ENCODE measurements at regions not wholly inside any gene's neighbourhood (a gene's known extent, or its start where the extent isn't known, plus 50 kb on each side); places are given as distances from the start of the nearest gene placed in this dataset.
"Not testable (repeated sequence)": the region's sequence is repeated elsewhere in the genome, so short reads cannot be mapped to it uniquely, and the experiment has no call there.

DNA sequence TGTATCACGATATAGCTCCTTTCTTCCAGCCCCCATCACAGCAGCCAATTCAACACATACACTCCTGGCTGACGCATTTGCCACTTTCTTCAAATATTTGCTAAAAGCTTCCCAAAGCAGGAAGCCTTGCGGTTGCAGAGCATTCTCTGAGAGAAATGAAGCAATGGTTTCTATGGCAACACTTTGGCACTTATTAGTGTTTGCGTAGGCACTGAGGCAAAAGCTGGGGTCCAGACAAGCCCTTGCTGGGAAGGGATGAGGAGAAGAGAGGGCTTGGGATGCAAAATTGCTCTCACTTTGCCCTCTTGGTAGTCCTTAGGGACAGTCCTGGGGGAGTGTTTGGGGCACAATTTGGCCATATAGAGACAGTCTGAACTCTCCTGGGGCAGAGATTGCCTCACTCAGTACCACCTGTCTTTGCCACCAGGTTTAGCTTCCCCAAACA is 55.0 kb upstream of the PAK3 start:
- DNase-seq (ENCODE audit: low read depth in 2 of 2) = no peak

DNA sequence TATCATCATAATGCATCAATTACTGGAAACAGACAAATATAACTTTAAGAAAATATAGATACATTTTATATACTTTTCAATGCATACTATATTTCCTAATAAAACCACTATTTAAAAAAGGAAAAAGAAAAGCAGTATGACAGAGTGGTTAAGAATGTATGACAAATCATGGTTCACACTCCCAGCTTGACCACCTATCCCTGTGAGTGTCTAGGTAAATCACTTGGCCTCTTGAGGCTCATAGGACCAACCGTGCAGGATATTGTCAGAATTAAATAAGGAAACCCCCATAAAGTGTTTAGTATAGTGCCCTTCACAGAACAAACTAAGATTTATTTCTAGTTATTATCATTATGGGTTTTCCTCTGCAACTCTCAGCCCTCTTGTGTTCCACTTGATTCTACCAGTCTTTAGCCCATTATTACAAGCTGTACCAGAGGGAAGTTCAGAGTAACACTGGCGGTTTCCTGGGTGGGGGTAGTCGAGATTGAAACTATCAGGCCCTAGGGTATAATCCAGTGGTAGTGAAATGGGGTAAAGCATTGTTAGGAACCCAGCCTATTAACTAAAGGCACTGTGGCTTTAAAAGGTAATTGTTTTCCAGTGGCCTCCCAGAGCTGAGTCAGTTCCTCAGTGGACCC is 55.5 kb upstream of the PAK3 start:
- no peak for DNase-seq (ENCODE audit: low read depth in 2 of 2)

- DNase-seq (ENCODE audit: low read depth in 2 of 2) = no peak
Measured at GRCh38 chrX:111039606-111040005, 56.4 kb upstream of the PAK3 start.

DNA sequence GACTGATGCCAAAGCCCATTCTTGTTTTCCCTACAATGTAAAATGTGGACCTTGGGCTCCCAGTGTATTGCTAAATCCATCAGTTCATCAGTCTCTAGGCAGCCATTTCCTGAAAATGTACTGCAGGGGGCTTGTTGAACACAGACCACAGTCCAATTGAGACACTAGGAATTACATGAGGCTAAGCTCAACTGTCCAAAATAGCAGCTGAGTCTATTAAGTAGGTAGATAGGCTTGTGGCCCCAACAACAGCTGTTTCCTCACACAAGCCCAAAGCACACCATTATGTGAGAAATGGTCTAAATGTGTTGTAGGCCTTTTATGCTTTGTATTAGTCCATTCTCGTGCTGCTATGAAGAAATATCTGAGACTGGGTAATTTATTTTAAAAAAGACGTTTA is 60.0 kb upstream of the PAK3 start:
- no peak for DNase-seq (ENCODE audit: low read depth in 2 of 2)

GRCh38 chrX:111035256-111035655 is 60.7 kb upstream of the PAK3 start:
- DNase-seq (ENCODE audit: low read depth in 2 of 2) = no peak

DNA sequence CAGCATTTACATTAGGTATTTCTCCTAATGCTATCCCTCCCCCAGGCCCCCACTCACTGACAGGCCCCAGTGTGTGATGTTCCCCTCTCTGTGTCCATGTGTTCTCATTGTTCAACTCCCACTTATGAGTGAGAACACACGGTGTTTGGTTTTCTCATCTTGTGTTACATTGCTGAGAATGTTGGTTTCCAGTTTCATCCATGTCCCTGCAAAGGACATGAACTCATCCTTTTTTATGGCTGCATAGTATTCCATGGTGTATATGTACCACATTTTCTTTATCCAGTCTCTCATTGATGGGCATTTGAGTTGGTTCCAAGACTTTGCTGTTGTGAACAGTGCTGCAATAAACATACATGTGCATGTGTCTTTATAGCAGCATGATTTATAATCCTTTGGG is 73.0 kb upstream of the PAK3 start:
- DNase-seq (ENCODE audit: low read depth in 2 of 2) = not testable (repeated sequence)

GRCh38 chrX:111020283-111020682 is 75.7 kb upstream of the PAK3 start:
- DNase-seq (ENCODE audit: low read depth in 2 of 2) = no peak

DNA sequence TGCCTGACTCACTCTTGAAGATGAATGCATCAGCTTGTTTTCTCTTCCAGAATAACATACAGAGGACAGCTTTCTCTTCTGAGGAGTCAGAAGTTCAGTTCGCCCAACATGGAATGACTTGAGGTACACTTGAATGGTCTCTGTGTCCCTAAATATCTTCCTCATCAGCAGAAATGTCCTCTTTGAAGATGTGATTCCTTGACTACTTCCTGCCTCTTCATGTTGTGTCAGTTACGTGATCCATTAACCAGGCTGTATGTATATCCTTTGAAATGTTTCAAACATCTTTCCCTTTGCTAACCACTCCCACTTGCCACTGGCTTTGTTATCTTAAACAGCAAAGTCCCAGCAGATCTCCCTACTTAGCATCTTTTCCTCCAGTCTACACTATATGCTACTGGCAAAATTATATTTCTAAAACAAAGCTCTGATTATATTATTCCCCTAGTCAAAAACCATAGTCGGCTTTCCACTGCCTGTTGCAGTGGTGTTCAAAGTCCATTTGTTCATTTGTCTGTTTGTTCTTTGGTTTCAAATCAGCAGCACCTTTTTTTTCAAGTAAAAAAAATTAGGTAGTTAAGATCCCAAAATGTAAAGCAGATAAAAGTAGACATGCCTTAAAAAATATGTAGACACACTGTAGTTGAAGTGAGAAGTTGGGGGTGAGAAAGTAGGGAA is 82.1 kb upstream of the PAK3 start:
- DNase-seq (ENCODE audit: low read depth in 2 of 2) = no peak

- DNase-seq (ENCODE audit: low read depth in 2 of 2) = no peak
Measured at GRCh38 chrX:111010111-111010510, 85.9 kb upstream of the PAK3 start.

- no peak for DNase-seq (ENCODE audit: low read depth in 2 of 2)
Measured at GRCh38 chrX:111009256-111009655, 86.7 kb upstream of the PAK3 start.

DNA sequence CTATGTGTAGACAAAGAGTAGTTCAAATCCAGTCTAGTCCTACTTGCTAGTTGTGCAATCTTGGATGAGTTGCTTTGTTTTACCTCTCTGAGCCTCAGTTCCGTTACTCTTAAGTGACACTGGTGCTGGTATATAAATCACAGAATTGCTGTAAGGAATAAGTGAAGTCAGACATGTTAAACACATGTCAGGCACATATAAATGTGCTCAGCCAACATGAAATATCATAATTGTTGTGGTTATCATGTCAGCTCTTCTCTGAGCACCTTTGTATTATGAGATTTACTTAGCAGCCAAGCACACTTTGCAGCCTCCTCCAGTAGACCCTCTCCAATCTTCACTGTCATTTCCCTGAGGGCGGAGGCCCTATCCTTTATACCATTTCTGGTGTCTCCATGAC is 87.9 kb upstream of the PAK3 start:
- no peak for DNase-seq (ENCODE audit: low read depth in 2 of 2)

DNA sequence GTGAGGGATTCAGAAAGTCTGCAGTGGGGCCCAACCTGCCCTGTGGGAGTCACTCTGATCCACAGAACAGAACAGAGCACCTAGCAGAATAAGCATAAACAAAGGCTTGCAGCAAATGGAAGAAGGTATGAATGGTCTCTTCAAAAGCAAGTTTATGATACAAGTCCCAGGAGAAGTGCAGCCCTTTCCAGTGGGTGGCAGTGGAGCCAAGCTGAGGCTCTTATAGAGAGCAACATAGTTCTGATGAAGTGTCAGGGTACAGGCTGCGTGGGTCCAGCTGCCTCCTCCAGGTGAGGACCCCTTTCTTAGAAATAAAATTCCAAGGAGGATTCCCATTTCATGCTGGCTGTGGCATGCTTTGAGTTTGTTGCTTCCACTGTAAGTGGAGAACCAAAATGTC is 88.8 kb upstream of the PAK3 start:
- DNase-seq (ENCODE audit: low read depth in 2 of 2) = no peak

DNA sequence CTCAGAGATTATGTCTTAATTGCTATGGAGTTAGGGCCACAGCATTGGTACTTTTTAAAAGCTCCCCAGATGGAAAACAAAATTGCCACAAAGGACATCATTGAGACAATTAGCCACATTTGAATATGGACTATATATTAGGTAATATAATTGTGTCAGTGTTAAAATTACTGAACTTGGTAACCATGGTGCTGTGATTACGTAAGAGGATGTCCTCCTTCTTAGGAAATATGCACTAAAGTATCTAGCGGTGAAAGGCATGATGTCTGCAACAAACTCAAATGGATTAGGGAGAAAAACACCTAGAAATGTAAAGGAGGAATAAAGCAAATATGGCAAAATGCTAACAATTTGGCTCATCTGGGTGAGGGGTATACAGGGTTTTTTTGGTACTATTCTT is 89.9 kb upstream of the PAK3 start:
- no peak for DNase-seq (ENCODE audit: low read depth in 2 of 2)

DNA sequence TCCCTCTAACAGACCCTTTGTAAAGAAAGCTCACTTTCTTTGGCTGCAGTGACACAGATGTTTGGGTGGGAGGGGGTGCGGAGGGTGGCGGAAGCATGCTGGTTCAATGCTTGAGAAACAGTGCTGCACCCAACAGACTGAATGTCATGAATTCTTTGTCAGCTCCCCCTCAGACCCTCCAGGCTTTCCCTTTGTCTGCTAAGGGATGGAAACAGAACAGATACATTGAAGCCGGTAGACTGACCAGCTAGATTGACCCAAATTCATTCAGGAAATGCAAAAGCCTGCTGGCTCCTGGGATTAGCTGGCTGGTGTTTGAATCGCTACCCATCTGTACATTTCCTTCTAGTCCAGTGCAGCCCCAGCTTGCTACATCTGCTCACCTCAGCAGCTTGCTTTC is 90.8 kb upstream of the PAK3 start:
- DNase-seq (ENCODE audit: low read depth in 2 of 2) = no peak

DNA sequence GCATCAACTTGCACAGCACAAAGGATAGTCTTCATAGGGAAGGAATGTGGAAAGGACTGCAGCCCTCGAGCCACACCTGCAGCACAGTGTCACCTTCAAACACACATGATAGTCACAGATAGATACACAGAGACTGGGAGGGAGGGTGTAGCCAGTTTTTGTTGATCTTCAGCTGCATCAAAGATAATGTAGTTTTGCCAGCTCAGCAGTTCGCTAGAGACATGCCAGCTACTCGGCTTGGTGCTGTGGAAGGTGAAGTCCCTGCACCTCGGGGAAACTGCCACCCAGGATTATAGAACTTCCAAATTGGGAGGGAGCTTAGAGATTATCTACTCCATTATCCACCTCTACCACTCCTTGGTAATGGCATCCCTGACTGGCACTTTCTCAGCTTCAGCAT is 92.9 kb upstream of the PAK3 start:
- no peak for DNase-seq (ENCODE audit: low read depth in 2 of 2)

DNA sequence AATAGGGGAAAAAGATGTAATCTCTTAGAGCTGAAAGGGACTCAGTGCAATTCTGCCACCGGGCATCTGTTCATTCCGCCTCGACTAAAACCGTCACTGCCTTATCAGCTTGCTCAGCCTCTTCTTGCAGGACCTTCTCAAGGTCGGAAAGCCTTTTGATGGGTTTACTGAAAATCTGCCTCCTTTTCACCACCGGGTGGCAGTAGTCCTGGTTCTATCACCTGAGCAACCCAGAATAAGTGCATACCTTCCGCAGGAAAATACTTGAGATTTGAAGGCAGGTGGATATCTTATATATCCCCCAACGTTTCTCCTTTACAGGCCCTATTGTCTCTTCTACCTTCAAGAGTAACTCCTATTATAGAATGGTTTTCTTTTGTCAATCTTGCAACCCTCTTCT is 103.4 kb upstream of the PAK3 start:
- DNase-seq (ENCODE audit: low read depth in 2 of 2) = peak in 1 of 2 donors; percentile 1

DNA sequence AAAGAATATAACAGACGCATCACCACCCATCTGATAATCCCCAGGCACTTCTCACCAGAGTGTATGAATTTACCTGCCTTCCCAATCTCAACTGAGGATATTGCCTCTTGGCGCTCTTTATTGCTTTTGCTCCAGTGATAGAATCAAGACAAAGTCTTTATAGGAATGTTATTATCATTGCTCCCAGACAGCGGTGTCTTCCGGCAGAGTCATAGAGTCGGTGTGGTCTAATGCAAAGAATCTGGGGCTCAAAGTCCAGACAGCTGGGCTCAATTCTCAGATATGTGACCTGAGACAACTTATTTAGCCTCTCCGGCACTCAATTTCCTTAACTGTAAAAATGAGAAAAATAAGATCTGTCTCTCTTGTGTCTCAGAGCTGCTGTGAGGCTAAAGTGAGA is 106.1 kb upstream of the PAK3 start:
- DNase-seq (ENCODE audit: low read depth in 2 of 2) = no peak

GRCh38 chrX:110989447-110989846 is 106.5 kb upstream of the PAK3 start:
- no peak for DNase-seq (ENCODE audit: low read depth in 2 of 2)

GRCh38 chrX:110987292-110987691 is 108.7 kb upstream of the PAK3 start:
- DNase-seq (ENCODE audit: low read depth in 2 of 2) = no peak

GRCh38 chrX:110985470-110985869 is 110.5 kb upstream of the PAK3 start:
- DNase-seq (ENCODE audit: low read depth in 2 of 2) = no peak

GRCh38 chrX:110983024-110983423 is 113.0 kb upstream of the PAK3 start:
- no peak for DNase-seq (ENCODE audit: low read depth in 2 of 2)

GRCh38 chrX:110966839-110967238 is 129.2 kb upstream of the PAK3 start:
- no peak for DNase-seq (ENCODE audit: low read depth in 2 of 2)

- no peak for DNase-seq (ENCODE audit: low read depth in 2 of 2)
Measured at GRCh38 chrX:110966091-110966454, 129.9 kb upstream of the PAK3 start.

Data from stimulated activated CD4-positive, alpha-beta T cell treated with anti-CD3 and anti-CD28 coated beads, Interleukin-15, amount 100 ng/mL, for 48 hours (primary cell).